Stimulated activated CD8-positive, alpha-beta memory T cell treated with anti-CD3 and anti-CD28 coated beads, Interleukin-4, amount 100 ng/mL, for 24 hours (primary cell): ENCODE measurements at regions not wholly inside any gene's neighbourhood (a gene's known extent, or its start where the extent isn't known, plus 50 kb on each side); places are given as distances from the start of the nearest gene placed in this dataset.
"Not testable (repeated sequence)": the region's sequence is repeated elsewhere in the genome, so short reads cannot be mapped to it uniquely, and the experiment has no call there.

Experiments used
- DNase-seq: peaks from one replicate; pipeline ENCODE4 v3.0.0-alpha.2; 2020; ENCODE audit warnings: low read depth

DNA sequence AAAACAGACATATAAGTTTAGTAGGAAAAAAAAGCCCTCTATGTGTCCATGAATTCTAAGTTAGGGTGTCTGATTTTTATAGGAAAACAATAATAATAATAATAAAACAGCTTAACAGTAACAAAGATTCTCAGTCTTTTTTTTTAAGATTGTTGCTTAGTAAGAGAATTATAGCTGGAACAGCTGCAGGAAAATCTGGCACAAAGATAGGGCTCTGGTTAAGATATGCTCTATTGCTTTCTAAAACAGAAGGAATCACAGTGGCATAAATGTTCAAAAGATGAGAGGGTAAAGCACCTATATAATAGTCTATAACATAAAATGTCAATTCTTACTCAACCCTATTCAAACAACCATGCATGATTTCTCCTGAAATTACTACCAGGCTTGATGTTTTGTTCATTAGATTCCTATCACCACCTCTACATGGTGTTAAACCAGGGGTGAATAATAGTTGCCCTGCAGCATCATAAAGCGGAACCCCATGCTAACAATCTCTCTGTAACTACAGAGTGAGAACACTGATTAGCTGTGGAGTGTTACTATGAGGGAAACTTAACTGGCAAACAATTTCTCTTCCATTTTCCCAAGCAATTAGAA is 541.4 kb upstream of the MIR17HG start:
- DNase-seq, result no peak

DNA sequence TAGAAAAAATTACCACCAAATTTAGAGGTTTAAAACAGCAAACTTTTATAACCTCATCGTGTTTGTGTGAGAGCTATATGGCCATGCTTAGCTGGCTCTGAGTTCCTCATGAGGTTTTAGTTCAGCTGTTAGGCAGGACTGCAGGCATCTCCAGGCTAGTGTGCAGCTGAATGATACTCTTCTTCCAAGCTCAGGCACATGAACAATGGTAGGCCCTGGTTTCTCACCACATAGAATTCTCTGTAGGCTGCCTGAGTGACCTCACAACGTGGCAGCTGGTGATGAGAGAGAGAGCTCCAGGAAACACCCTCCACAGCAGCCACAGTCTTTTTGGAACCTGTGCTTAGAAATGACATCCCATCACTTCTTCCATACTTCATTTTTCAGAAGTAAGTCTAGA is 540.6 kb upstream of the MIR17HG start:
- no peak for DNase-seq

GRCh38 chr13:90808838-90809237 is 538.6 kb upstream of the MIR17HG start:
- no peak for DNase-seq

GRCh38 chr13:90824032-90824431 is 523.5 kb upstream of the MIR17HG start:
- no peak for DNase-seq

GRCh38 chr13:90826688-90827087 is 520.8 kb upstream of the MIR17HG start:
- no peak for DNase-seq

- no peak for DNase-seq
Measured at GRCh38 chr13:90830782-90831181, 516.7 kb upstream of the MIR17HG start.

- no peak for DNase-seq
Measured at GRCh38 chr13:90833951-90834350, 513.5 kb upstream of the MIR17HG start.

DNA sequence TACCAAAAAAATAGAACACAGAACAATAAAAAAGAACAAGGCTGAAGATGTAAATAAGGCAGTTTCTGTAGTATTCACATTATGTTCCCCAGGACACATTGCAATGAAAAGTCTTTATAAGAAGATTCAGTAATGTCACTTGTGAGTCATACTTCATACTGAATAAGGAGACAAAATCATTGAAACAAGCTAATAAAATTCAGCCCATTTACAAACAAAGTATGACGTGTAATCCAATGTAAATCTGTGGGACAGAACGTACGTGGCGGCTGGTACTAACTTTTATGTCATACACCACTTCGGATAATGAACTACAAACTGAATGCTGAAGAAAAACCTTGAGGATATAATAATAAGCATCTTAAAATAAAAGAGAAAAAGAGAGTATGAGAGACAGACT is 512.8 kb upstream of the MIR17HG start:
- DNase-seq, result no peak

GRCh38 chr13:90835826-90836225 is 511.7 kb upstream of the MIR17HG start:
- no peak for DNase-seq

GRCh38 chr13:90838317-90838960 is 509.0 kb upstream of the MIR17HG start:
- DNase-seq, result no peak

GRCh38 chr13:90839061-90839460 is 508.4 kb upstream of the MIR17HG start:
- DNase-seq, result no peak

GRCh38 chr13:90846936-90847335 is 500.6 kb upstream of the MIR17HG start:
- no peak for DNase-seq

DNA sequence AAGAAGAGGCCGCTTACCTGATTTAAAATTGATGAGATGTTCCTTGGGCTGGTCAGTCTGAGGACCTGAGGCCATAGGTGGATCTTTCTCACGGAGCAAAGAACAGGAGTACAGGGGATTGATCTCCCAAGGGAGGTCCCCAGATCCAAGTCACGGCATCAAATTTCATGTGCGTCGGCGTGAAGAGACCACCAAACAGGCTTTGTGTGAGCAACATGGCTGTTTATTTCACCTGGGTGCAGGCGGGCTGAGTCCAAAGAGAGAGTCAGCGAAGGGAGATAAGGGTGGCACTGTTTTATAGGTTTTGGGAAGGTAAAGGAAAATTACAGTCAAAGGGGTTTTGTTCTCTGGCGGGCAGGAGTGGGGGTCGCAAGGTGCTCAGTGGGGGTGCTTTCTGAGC is 493.8 kb upstream of the MIR17HG start:
- DNase-seq, result not testable (repeated sequence)

DNA sequence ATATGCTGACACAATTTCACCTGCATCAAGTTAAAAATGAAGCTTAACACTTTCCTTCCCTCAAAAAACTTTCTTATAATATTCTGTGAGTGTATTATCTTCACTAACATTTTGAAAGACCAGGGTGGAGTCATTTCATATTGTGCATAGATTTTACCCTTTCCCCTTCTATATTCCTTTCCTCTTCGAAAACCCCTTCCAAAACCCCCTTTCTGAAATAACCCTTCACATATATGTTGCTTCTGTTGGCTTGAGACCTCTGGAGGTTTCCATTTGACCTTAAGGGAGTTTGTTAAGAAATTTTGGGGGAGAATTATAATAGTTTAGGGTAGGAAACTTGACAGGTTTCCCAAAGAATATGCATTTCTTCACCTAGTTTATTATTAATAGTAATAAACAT is 489.6 kb upstream of the MIR17HG start:
- no peak for DNase-seq

- DNase-seq, result no peak
Measured at GRCh38 chr13:90866006-90866405, 481.5 kb upstream of the MIR17HG start.

DNA sequence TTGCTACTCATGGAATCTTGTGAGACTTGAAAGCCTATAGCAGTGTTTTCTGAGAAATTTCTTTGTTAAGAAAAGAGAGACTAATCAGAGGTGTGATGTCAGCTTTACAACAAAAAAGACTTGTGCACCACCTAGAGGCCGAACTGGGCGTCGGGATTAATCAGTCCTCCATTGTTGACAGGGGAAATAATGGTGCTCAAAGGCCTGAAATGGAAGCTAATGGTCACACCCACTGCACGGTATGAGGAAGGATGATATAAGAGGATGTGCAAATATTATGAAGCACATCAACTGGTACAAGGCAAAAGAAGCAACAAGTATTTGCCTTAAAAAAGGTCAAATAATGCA is 480.2 kb upstream of the MIR17HG start:
- DNase-seq, result no peak

- no peak for DNase-seq
Measured at GRCh38 chr13:90868321-90868920, 479.1 kb upstream of the MIR17HG start.

- no peak for DNase-seq
Measured at GRCh38 chr13:90869580-90869979, 477.9 kb upstream of the MIR17HG start.

DNA sequence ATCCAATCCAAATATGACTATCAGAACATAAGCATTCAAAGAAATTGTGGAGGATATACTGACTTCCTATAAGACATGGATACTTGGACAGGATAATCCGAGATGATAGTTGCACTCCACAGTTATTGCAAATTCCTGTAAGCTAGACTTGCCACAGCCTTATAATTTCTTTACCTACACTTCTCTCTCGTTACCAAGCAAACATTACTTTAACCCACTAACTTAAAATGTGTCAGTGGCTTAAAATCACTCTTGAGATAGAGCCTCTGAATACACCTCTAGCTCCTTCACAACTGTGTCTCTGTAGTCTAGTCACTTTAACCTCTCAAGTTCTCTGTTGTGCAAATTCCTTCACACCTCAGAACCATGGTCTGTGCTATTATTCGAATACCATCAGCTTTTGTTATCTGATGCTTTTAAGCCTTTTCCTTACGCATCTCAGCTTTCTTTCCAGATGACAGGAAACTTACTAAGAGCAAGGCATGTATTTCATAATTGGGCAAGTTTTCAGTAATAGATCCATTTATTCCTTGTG is 474.9 kb upstream of the MIR17HG start:
- DNase-seq, result no peak

- DNase-seq, result no peak
Measured at GRCh38 chr13:90880790-90881189, 466.7 kb upstream of the MIR17HG start.

DNA sequence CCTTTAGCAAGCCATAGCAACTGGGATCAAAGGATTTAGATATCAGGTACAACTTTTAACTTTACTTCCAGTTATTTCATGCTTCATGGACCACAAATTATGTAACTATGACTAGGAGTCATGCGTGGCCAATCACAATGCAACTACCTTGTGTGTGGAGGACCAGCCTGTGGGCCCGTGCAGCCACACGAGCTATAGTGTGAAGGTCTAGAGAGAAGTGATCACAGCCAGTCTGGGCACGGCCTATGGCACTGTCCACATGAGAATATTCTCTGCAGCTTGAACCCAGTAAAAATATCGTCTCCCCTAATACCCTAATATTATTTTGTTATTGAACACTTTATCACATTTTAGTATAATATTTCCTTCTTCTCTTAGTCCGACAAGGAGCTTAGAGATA is 464.9 kb upstream of the MIR17HG start:
- DNase-seq, result no peak

GRCh38 chr13:90883592-90883991 is 463.9 kb upstream of the MIR17HG start:
- no peak for DNase-seq

DNA sequence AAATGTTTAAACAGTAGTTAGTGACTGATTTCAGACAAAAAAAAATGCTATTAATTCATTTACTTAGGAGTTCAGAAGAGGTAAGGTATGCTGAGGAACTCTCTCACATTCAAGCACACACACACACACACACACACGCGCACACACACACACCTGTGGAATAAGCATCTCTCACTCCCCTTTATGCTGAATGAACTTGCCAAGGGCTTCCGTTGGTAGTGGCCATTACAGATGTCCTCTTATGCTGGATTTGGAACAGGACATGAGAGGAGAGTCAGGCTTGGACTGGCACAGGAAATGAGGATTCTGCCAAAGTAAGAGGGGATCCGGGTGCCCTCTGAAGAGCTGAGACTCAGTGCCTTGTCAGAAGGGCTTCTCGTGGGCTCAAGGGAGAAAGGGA is 463.4 kb upstream of the MIR17HG start:
- DNase-seq, result no peak
